Stimulated activated naive CD8-positive, alpha-beta T cell treated with anti-CD3 and anti-CD28 coated beads, Interleukin-15, Interleukin-2, amounts not matched to agents 100 U/mL and 50 U/mL, for 24 hours (primary cell): ENCODE measurements at regions not wholly inside any gene's neighbourhood (a gene's known extent, or its start where the extent isn't known, plus 50 kb on each side); places are given as distances from the start of the nearest gene placed in this dataset.
A peak's percentile ranks its signal among the peaks of the same experiment; 100 is the strongest.

Experiments used
- ATAC-seq: fragments of 150-1000 bp; cut with Tn5 transposase; one replicate; pipeline ENCODE4 v1.10.0; 2021
- DNase-seq: peaks from one replicate; pipeline ENCODE4 v3.0.0; 2021

DNA sequence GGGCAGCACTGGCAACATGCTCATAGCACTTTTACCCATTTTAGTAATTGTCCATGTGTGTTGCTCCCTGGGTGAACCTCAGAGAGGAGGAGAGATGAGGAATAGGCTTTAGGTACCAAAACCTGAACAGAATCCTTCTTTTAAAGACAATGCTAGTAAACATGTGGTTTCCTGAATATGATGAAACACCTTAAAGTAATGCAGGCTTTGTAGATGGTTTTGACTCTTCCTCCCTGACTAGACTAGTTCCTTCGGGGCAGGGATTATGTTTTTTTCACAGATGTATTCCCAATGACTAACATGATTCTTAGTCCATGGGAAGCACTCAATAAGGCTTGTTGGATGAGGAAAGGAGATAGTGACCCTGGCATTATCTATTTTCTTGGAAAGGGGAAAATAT lies 367.6 kb upstream of the JAG1 start:
- ATAC-seq (no peak), DNase-seq (no peak)

DNA sequence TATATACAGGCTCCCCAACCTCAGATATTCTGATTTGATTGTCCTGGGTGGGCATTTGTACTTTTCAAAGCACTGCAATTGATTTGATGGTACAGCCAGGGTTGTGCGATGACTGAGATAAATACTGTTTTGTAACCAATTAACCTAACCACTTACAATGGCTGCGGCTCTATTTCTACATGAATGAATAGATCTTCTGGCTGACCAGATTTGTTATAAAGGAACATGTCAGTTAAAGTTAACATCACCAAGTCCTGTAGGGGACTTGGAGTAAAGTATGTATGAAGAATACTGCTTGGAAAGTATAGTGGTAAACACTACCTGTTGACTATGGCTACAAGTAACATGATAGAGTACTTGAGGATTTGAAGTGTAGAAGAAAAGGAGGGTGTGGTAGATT lies 369.2 kb upstream of the JAG1 start:
- ATAC-seq (no peak), DNase-seq (no peak)

DNA sequence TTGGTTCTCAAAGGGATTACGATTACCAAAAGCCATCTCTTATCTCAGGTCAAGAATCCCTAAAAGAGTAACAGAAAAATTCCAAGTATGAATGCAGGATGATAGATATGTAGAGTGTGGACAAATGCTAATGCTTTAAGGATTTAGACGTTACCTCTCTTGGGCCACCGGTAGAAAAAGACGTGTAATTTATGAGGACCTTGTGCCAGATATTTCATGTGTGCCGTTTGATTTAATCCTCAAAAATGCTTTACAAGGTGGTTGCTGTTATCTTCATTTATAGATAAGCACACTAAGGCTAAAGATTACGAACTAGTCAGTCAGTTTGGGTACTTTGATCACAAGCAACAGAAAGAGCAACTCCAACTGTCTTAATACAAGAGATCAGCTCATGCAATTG lies 370.8 kb upstream of the JAG1 start:
- ATAC-seq: no peak
- DNase-seq: no peak

DNA sequence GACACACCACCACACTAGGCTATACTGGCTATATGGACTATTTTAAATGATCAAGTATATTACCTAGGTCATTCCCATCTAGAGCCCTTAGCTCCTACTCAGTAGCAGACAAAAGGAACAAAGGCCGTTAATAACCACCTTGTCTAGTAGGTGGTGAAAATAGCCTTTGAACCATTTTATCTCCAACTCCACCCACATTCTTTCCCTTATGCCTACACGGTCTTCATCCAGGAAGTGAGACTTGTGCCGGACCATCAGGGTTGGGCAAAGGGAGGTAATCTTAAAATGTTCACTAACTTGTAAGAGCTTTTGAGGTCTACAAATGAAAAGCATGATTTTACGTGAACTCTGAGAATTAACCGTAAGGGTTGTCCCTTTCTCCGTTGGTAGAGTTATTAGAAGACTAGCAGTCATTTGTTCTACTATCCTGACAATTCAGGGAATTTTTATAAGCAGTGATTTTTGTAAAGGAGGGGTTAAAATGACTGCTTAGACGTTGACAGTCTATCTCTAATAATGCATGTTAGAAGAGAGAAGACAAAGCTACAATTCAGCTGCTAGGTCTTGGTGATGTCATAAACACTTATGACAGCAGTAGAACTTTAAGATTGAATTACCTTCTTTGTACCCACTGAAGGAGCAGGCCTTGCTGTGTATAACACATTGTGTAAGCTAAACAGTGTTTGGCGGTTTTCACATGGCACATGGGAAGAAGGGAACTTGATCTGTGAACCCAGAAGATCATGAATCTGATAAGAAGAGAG lies 371.8 kb upstream of the JAG1 start:
- ATAC-seq (no peak), DNase-seq (no peak)

DNA sequence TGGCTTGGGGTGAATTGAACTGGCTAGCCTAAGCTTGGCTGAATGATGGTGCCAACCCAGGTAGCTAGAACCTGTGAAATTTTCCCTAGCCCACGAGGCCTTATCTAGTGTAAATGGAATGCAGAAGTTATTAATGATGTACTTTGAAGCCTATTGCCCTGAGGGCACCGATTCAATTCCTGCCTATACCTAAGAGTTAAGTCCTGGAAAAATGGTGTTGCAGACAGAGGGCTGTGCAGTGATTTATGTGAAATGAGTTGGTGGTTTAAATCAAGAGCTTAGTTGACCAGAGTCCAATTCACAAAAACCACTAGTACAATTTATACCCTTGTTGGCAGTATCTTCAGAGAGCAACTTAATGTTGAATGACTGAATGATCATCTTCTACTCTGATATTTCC lies 373.8 kb upstream of the JAG1 start:
- DNase-seq (no peak), ATAC-seq (no peak)

DNA sequence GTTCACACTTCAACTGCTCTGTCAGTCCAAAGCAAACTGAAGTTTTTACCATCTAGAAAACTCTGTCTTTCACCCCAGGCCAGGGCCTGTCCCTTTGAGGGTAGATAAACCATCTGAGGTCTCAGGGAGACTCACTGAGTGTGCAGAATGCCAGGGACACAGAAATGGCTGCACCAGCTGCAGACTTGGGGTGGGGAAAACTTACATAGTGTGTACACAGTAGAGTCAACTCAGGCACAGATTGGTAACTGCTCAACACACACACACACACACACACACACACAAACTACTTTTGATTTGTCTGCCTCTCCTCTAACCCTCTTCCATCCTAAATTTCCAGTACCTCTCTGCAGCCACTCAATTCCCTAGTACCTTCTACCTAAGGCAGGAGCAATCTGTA lies 374.9 kb upstream of the JAG1 start:
- no peak for DNase-seq
- ATAC-seq: peak; percentile 9

DNA sequence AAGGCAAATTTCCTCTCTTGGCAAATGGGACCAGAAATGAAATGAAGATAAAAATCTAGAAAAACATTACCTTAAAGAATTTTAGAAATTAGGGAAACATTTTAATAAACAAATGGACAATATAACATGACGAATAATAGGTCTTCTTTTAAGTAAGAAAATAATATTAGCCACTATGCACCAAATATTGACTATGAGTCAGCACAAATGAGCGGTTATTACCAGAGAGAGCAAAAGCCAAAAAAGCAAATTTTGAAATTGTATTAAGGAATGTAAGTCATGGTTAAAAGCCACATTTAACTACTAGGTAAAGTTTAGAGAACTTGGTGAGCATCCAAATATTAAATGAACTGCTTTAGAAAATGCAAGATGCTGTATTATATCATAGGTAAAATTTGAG lies 376.6 kb upstream of the JAG1 start:
- no peak for DNase-seq
- no peak for ATAC-seq

DNA sequence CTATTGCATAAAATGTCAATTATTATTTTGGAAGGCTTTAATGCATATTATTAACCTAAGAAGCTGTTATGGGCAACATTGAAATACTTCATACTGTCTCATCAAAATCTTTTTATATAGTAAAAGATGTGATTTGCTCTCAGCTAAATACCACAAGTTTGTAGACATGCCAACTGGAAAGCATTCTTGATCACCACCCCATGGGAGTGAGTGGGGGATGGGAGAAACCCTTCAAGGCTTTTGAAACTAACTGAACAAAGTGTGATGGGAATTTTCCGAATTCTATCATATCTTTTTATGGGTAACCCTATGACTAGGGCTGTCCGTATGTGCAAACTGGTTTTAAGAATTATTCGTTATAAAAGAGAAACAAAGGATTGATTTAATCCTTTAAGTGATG lies 377.3 kb upstream of the JAG1 start:
- DNase-seq (no peak), ATAC-seq (no peak)

DNA sequence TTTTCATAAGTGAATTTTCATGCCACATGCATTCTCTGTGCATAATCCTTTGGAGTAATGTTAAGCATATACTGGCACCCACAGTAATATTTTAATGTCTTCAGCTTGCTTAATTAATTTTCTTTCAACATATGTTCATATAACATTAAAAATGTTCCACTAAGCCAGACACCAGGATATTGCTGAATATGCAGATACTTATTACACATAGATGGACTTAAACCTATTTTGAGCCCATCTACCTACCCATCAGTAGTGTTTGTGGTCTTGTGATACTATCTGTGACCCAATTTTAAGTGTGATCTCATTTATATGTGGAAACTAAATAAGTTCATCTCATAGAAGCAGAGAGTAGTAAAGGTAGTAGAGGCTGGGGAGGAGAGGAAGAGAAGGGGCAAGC lies 379.5 kb upstream of the JAG1 start:
- DNase-seq (no peak), ATAC-seq (no peak)

DNA sequence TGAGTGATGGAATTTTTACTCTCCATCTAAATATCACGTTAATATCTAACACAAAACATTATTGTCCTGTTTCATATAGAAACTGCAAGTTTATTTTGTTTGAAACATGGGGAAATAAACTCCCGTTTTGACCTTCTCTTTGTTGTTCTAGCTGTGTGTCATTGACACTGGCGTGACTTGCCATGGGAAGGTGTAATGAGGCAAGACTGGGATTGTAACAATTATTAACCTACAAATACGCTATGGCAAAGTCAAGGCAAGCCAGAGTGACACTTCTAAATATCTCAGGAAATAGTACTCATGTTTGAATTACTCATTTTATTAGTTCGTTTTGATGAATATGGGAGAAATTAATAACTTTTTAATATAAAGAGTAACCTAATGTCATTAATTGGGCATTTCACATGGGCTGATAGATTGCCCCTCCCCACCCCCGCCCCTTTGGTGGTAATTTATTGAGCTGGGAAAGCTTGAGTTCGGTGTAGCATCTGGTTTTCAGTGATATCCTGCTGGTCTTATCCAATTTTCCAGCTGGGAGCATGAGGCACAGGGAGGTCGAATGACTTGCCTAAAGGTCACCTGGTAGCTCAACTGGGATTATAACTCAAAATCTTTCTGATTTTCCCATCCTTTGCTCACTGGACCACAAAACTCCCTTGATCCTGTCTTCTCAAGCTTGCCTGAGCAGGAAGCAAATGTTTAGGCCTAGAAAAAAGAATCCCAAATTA lies 380.6 kb upstream of the JAG1 start:
- ATAC-seq: no peak
- no peak for DNase-seq

DNA sequence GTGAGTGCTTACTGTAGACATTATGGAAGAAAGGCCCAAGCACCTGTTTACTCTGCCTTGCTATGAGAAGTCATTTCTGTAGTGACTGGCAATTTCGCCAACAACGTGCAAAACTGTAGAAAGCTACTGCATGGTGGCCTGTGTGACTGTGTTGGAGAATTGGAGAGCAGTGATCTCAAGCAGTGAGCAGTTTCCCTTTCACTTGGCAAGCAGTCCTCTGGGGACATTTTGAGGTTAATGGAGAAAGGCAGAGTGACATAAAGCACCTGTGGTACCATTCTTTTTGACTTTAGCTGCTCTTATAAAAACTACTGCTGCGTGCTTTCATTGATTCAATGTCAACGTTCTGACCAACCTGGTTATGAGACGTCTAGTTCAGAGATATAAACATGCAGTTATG lies 382.6 kb upstream of the JAG1 start:
- ATAC-seq (no peak), DNase-seq (no peak)

DNA sequence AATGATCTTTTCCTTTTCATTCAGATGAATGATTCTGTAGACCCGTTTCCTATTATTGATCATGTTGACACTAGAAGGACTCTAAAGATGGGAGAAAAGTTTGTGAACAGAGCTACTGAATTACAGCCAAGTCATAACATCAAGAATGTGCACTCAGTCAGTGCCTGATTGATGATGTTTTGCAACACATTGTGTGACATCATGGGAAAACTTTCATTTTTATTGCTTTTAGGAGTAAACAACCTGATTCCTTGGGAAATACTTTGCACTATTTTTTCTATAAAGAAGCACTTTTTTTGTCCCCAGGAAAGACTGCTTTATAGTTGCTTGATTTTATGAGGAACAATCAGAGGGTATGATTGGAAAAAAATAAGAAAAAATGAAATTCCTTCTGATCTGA lies 383.8 kb upstream of the JAG1 start:
- DNase-seq (no peak), ATAC-seq (no peak)

DNA sequence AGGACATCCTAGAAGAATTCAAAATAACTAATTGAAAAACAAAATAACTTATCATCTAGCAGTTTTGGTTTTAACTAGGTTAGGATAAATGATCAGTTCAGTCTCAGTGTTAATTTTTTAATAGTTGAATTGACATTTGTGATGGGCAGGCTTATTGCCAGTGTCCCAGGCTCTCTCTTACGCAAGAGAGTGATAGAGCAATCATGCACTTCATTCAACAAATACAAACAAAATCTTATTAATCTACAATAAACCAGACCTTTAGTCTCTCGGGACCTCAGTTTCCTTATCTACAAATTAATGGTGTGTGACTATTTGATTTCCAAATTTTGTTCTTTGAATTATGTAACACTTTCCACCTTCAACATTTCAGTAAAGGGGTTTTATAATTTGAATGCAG lies 385.9 kb upstream of the JAG1 start:
- ATAC-seq: no peak
- DNase-seq: no peak

DNA sequence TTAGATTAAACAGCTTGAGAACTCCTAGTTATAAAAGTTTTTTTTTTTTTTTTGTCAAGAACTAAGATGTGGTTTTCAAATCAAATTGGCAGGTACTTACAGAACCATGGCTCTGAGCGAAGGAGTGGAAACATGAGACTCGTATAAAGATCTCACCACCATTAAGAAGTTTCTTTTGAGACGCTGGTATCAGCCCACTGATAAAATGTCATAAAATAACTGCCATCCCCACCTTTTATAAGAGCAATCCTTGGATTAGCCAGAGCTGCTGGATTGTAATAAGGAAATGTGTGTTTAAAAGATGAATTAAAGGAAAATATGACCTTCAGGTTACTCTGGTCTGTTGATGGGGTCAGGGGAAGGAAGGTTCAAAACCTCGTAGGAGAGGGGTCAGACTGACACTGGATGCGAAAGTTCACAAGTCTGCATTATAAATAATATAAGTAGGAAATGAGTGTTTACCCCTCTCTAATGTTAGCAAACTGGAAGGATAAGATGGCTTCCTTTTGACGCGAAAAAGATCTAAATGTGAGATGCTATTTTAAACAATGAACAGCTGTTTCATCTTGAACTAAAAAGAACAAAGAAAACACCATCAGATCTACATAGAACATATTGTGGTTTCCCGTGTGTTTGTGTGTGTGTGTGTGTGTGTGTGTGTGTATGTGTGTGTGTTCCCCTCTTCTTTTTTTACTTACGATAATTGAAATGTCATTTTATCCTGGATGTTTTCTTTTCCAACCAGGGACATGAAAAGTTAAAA lies 386.8 kb upstream of the JAG1 start:
- DNase-seq: no peak
- no peak for ATAC-seq

DNA sequence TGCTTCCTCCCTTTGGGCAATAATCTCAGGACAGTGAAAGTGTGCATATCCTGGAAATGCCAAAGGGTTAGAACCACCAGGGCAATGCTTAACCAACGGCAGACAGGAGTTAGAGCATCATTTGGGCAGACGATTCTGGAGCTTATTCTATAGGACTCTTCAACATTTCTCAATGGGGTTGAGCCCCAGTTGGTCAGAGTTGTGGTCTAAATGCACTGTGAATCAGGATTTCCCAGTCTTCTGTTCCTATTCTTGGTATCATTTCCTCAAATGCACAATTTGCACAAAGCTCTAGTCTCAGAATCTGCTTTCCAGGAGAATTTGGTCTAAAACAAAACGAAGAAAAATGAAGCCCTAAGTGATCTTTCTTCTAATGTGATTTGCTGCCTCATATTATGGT lies 389.6 kb upstream of the JAG1 start:
- ATAC-seq (no peak), DNase-seq (no peak)

DNA sequence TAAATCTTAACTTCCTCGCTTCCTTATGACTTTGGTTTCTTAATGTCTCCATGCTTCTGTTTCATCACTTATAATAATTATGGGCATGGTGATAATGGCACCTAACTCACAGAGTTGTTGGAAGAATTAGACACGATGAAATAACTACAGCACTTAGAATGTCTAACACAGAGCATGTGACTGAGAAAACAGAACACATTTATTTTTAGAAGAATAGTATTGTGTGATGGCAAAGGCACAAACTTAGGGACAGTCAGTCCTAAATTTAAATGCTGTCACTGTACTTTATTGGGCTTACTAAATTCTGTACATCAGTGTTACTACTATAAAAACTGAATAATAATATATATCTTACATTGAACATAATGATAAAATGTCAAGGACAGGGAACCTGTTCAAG lies 391.1 kb upstream of the JAG1 start:
- DNase-seq: no peak
- no peak for ATAC-seq

DNA sequence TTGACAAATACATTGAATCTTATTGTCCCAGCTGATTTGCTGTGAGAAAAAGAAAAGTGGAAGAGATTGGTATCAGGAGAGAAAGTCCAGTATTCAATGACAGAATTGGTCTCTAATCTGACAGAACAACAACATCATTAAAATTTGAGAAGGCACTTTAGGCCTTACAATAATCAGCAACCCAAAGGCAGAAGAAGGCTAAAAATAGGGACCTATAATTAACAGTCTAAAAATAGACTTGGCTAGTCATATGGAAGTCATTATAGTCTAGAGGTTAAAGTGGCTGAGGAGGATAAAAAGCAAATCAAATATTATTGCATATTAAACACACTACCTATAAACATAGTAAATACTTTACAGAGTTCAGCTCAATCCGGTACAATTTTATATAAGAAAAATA lies 393.6 kb upstream of the JAG1 start:
- ATAC-seq (no peak), DNase-seq (no peak)

DNA sequence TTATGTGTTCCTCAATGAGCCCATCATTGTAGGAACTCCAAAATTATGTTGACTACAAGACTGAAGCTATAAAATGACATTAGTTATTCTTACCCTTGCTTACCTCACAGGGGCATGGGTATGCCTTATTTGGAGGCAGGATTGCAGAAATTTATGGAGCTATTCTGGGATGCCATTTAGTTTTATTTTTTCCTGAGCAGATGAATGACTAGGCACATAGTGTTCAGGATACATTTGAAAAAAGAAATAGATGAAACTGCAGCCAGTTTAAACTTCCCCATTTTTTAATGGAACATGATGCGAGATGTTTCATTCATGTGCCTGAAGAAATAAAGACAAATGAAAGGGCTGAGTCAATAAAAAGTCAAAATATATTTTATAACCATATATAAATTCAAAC lies 399.2 kb upstream of the JAG1 start:
- DNase-seq: no peak
- ATAC-seq: no peak

DNA sequence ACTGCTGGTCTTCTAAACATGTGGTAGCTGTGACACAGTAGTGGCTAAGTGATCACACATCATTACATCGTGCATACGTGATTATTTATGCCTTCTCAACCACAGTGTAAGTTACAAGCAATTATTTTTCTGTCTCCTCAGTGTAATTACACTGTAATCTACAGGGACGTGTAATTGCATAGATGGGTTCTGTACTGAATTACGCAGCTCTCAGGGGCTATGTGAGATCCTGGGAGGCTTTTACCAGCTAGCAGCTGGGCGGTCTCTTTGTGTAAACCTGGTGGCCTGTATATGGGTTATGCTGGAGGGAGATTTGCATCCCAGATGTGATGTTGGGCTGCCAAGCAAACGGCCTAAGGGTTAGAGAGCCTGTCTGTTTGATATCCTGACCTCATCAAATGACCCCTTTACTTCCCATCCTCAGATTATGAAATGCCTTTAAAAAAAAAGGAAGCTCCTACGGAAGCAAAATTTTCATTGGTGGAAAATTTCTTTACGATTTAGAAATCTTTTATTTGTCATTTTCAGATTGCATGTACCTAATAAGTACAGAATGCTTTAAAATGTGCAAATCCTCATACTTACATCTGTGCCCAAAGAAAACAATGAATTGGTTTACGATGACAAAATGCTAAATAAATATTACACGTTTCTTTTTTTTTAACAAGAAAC lies 402.8 kb upstream of the JAG1 start:
- ATAC-seq (no peak), DNase-seq (no peak)

DNA sequence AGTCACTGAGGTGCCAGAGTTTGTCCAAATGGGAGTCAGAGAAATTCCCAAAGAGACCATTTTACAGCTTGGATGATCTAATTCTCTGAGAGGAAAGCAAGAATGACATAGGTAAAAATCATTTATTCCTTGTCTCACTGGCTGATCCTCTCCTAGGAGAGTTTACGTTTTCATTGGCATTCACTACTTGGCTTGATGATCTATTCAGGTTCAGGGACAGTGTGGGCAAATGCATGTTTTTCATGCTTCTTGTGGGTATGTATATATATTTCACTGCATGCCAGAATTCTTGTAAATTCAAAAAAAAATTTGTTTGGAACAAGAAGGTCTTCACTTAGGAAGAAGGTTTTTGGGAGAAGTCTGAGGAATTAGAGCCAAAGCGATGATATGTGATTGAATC lies 403.4 kb upstream of the JAG1 start:
- no peak for DNase-seq
- no peak for ATAC-seq

DNA sequence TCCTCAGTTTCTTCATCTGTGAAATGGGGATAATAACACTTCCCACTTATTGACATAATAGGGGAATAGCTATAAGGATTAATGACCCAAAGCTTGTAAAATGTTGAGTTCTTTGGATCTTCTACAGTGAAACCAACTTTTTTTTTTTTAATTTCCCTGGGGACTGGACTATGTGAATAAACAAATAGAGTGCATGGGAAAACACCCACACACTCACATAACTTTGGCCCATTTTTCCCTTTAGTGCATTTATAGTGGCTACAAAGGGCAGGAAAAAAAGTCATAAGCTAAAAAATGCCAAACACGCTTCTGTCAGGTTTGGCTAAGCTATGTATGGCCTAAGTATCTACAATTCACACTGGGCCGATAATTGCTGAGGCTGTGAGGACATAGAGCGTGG lies 406.2 kb upstream of the JAG1 start:
- no peak for ATAC-seq
- no peak for DNase-seq

DNA sequence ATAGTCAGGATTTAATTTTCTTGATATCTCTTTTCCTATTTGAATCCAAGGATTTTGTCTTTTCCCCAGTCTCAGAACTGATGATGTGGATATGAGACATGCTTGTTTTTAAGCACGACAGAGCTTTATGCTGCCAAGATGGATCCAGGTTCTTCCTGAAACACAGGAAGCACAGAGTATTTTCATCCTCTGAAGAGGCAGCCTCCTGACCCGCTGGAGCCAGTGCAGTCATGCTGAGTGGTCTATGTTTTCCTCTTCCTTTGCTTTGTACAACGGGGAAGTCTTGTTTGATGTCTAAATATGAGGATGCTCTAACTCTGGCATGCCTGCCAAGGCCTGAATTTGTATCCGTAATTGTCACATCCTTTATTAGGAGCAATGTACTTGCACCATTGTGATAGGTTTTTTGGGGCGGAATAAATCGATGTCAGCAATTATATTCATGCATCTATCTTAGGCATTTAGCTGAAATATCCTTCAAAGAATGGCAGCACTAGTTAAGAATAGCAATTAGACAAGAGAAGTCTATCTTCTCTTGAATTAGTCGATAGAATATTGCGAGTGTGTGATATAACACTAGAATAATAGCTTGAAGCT lies 407.1 kb upstream of the JAG1 start:
- DNase-seq: no peak
- ATAC-seq: no peak

DNA sequence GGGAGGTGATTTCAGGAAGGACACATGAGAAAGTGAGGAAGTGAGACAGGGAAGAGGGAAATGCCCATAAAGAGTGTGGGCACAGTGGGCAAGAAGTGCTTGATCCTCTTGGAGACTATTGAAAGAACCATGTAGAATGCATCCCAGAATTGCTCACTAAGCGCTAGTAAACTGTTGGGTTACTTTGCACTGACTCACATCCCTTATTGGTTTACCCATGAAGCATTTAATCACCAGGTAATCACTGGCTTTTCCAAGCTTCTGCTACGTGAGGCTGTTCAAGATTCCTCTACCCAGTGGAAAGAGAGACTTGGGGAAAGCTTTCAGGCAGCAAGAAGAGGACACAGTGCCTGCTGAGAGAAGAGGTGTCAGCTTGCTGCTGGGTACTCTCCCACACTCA lies 410.0 kb upstream of the JAG1 start:
- DNase-seq: no peak
- ATAC-seq: no peak
